DOHH2 (cell line): ENCODE measurements at regions not wholly inside any gene's neighbourhood (a gene's known extent, or its start where the extent isn't known, plus 50 kb on each side); places are given as distances from the start of the nearest gene placed in this dataset.

Experiments
- EZH2phosphoT487 ChIP-seq: fragments of 200-600 bp; sonication (generic); IDR thresholded peaks from 2 replicates; pipeline ENCODE4 v1.6.1; 2017; ENCODE audit warnings: borderline replicate concordance, mild to moderate bottlenecking, antibody characterized with exemption, low read length, moderate library complexity, mixed read lengths
- TF ChIP-seq, protein P1 (sequence below): fragments of 200-600 bp; sonication (generic); IDR thresholded peaks from one replicate; pipeline ENCODE4 v1.5.1; 2014; ENCODE audit warnings: antibody characterized with exemption, mild to moderate bottlenecking, low read depth, low read length; ENCODE audit not compliant: poor library complexity, severe bottlenecking

GRCh38 chr14:61997161-61997560, 234.9 kb downstream of the SNAPC1 start:
- TF ChIP-seq, protein P1, sequence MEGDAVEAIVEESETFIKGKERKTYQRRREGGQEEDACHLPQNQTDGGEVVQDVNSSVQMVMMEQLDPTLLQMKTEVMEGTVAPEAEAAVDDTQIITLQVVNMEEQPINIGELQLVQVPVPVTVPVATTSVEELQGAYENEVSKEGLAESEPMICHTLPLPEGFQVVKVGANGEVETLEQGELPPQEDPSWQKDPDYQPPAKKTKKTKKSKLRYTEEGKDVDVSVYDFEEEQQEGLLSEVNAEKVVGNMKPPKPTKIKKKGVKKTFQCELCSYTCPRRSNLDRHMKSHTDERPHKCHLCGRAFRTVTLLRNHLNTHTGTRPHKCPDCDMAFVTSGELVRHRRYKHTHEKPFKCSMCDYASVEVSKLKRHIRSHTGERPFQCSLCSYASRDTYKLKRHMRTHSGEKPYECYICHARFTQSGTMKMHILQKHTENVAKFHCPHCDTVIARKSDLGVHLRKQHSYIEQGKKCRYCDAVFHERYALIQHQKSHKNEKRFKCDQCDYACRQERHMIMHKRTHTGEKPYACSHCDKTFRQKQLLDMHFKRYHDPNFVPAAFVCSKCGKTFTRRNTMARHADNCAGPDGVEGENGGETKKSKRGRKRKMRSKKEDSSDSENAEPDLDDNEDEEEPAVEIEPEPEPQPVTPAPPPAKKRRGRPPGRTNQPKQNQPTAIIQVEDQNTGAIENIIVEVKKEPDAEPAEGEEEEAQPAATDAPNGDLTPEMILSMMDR = no peak
- no peak for TF ChIP-seq EZH2phosphoT487
